HG02970 (cell line): ENCODE measurements at regions not wholly inside any gene's neighbourhood (a gene's known extent, or its start where the extent isn't known, plus 50 kb on each side); places are given as distances from the start of the nearest gene placed in this dataset.

ENCODE experiments used
- ATAC-seq: cut with Tn5 transposase; IDR thresholded peaks from one replicate; pipeline ENCODE4 v1.9.1; 2021; ENCODE audit warnings: mild to moderate bottlenecking, moderate library complexity, moderate number of reproducible peaks; ENCODE audit not compliant: unreplicated experiment, low FRiP score

- no peak for ATAC-seq
Observed at GRCh38 chr20:19889011-19889953, 127.9 kb upstream of the NAA20 start.

- ATAC-seq = no peak
Observed at GRCh38 chr20:19890445-19891051, 126.6 kb upstream of the NAA20 start.

- ATAC-seq = no peak
Observed at GRCh38 chr20:19893356-19893755, 123.8 kb upstream of the NAA20 start.

GRCh38 chr20:19895761-19896160 lies 121.4 kb upstream of the NAA20 start:
- no peak for ATAC-seq

GRCh38 chr20:19897891-19898290 lies 119.3 kb upstream of the NAA20 start:
- ATAC-seq = no peak

GRCh38 chr20:19901226-19901625 lies 115.9 kb upstream of the NAA20 start:
- no peak for ATAC-seq

- ATAC-seq = no peak
Observed at GRCh38 chr20:19903168-19903811, 113.9 kb upstream of the NAA20 start.

- ATAC-seq = no peak
Observed at GRCh38 chr20:19907326-19908056, 109.7 kb upstream of the NAA20 start.

- no peak for ATAC-seq
Observed at GRCh38 chr20:19908576-19908975, 108.6 kb upstream of the NAA20 start.

- ATAC-seq = no peak
Observed at GRCh38 chr20:19909725-19910124, 107.4 kb upstream of the NAA20 start.

- no peak for ATAC-seq
Observed at GRCh38 chr20:19911810-19912382, 105.3 kb upstream of the NAA20 start.

- no peak for ATAC-seq
Observed at GRCh38 chr20:19913349-19913748, 103.8 kb upstream of the NAA20 start.

GRCh38 chr20:19913927-19914614 lies 103.1 kb upstream of the NAA20 start:
- no peak for ATAC-seq

- no peak for ATAC-seq
Observed at GRCh38 chr20:19915111-19915798, 101.9 kb upstream of the NAA20 start.

GRCh38 chr20:19916531-19917485 lies 100.4 kb upstream of the NAA20 start:
- no peak for ATAC-seq

- no peak for ATAC-seq
Observed at GRCh38 chr20:19918965-19919329, 98.2 kb upstream of the NAA20 start.

- ATAC-seq = no peak
Observed at GRCh38 chr20:19920381-19921138, 96.6 kb upstream of the NAA20 start.
